Putamen (tissue), 1 donor: ENCODE measurements at regions not wholly inside any gene's neighbourhood (a gene's known extent, or its start where the extent isn't known, plus 50 kb on each side); places are given as distances from the start of the nearest gene placed in this dataset.
"Not testable (repeated sequence)": the region's sequence is repeated elsewhere in the genome, so short reads cannot be mapped to it uniquely, and the experiment has no call there.

ENCODE experiments used
- DNase-seq: peaks from one replicate; pipeline ENCODE4 v3.0.0-alpha.2; 2016; ENCODE audit warnings: low spot score

GRCh38 chr9:95784318-95784717 is 91.2 kb upstream of the ERCC6L2 start:
- DNase-seq, result no peak

DNA sequence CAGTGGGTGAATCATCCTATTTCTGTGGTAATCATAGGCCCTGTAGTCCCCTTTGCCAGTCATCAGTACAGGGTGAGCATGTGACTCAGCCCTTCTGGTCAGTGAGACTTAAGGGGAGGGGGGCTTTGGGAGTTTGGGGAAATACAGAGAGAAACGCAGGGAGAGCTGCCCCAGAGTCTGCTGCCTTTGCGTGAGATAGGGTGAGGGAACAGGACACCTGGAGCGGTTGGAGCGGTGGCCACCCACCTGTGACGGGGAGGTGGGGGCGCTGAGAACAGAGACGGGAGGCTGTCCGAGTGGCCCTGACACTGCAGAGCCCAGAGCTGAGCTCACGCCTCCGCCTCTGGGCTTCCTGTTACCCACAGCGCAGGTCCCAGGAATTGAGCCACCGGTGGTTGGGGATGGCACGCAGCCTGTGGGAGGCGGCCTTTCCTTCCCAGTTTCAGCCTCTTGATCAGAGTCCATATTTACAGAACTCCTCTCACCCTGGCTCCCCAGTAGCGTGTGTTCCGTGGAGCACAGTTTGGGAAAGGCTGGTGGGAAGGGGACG is 92.0 kb upstream of the ERCC6L2 start:
- DNase-seq, result no peak

GRCh38 chr9:95780751-95781150 is 94.7 kb upstream of the ERCC6L2 start:
- no peak for DNase-seq

DNA sequence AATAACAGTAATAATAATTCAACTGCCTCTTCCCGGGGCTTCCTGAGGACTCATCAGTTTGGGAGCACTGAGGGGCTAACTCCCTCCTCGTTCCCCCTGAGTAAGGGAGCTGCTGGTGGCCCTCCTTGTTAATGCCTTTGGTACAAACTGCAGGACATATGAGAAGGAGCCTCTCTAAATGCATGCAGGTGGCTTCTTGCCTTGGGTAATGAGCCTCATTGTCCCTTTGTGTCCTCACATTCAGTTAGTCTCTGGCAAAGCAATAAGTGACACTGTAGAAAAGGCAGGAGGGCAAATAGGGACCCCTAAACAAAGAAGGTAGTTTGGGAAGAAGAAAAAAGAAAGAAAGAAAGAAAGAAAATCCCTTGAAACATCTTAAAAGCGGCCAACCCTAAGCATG is 95.4 kb upstream of the ERCC6L2 start:
- no peak for DNase-seq

DNA sequence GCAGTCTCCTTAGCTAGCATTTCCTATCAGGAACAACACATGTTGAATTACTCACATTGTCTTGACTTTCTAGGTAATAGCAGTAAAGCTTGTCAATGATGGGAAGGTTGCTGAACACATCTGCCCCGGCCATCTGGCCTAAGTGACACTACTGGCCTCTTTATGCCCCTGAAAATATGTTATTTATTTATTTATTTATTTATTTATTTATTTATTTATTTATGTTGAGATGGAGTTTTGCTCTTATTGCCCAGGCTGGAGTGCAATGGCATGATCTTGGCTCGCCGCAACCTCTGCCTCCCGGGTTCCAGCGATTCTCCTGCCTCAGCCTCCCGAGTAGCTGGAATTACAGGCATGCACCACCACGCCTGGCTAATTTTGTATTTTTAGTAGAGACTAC is 95.9 kb upstream of the ERCC6L2 start:
- not testable (repeated sequence) for DNase-seq

DNA sequence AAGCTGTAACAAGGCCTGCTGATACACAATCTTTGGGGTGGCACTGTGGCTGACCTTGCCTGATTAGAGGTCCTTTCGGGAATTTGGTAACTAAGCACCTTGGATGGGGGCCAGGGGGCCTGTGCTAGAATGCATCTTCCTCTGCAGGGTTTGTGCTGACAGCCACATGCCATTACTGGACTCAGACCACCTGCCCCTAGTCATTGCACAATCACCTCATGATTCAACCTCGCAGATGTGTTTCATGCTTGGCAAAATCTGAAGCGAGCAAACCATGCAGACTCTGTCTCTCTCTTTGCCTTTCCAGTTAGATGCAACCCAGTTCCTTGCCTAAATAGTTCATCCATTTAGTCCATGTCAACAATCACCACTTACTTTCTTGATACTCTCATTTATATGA is 96.5 kb upstream of the ERCC6L2 start:
- DNase-seq, result no peak

- no peak for DNase-seq
Observed at GRCh38 chr9:95777136-95777535, 98.4 kb upstream of the ERCC6L2 start.

DNA sequence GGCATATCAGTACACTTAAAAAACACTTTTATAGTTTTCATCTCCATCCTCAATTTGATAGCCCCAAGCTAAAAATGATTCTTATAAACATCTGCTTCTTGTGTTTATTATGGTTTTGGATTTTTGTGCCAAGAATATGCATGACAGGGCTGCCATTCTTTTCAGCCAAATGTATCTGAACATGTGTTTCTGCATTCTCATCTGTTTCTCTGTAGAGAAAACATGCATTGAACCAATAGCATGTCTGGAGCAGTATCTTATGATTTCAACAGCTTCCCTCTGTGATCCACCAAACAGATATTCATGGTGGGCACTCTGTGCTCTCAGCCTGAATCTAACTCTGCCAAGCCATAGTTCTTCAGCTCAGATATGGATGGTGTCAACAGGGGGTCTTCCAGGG is 99.3 kb upstream of the ERCC6L2 start:
- no peak for DNase-seq

GRCh38 chr9:95775191-95775590 is 100.3 kb upstream of the ERCC6L2 start:
- DNase-seq, result no peak

- DNase-seq, result no peak
Observed at GRCh38 chr9:95773053-95773418, 102.5 kb upstream of the ERCC6L2 start.

GRCh38 chr9:95772320-95773052 is 103.0 kb upstream of the ERCC6L2 start:
- no peak for DNase-seq

- DNase-seq, result no peak
Observed at GRCh38 chr9:95771556-95772246, 103.8 kb upstream of the ERCC6L2 start.

GRCh38 chr9:95770653-95771131 is 104.8 kb upstream of the ERCC6L2 start:
- DNase-seq, result no peak

DNA sequence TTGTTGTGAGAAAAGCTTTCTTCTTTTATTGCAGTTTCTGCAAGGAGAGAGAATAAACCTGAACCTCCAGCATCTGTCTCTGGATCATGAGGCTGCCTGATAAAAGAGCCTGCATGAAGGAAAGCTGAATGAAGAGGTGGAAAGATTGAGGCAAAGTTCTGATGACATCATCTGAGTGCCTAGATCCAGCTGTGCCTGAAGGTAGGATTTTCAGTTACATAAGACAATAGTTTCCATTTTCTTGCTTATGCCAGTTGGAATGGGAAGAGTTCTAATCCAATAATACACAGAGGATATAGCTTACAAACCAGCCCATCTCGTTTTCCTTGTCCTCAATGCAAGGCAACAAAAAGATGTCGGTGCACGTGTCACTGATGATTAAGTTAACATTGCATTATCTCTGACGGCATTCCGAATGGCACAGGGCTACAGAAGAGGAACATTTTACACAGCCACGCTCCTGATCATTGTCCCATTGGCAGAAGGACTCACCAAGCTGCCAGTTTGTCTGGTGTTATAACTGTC is 105.5 kb upstream of the ERCC6L2 start:
- DNase-seq, result no peak

DNA sequence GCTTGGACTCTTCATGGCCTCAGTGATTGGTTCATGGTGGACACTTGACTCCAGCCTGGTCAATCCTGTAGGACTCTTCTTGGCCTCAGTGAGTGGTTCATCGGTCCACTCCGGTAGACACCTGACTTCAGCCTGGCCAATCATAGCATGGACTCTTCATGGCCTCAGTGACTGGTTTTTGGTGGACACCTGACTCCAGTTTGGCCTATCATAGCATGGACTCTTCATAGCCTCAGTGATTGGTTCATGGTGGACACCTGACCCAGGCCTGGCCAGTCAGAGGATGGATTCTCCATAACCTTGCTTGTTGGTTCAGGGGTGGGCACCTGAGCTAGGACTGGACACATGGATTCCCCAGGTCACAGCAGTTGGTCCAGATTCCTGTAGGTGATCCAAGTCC is 106.0 kb upstream of the ERCC6L2 start:
- no peak for DNase-seq

DNA sequence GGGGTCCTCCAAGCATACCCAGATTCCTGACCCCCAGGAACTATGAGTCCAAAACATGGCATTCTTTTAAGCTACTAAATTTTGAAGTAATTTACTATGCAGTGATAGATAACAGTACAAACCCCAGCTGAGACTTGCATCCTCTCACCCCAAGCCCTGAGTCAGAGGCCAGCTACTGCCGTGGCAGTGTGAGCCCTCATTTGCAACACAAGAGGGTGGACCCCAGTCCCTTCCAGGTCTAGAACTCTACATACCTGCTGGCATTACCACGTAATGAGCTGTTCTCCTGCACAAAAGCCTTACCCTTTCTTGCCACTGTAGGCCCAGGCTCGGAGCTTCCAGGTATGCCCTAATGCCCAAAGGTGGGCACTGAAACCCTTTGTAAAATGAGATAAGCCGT is 108.6 kb upstream of the ERCC6L2 start:
- DNase-seq, result no peak

- no peak for DNase-seq
Observed at GRCh38 chr9:95764533-95765319, 110.8 kb upstream of the ERCC6L2 start.

- no peak for DNase-seq
Observed at GRCh38 chr9:95763983-95764382, 111.5 kb upstream of the ERCC6L2 start.

DNA sequence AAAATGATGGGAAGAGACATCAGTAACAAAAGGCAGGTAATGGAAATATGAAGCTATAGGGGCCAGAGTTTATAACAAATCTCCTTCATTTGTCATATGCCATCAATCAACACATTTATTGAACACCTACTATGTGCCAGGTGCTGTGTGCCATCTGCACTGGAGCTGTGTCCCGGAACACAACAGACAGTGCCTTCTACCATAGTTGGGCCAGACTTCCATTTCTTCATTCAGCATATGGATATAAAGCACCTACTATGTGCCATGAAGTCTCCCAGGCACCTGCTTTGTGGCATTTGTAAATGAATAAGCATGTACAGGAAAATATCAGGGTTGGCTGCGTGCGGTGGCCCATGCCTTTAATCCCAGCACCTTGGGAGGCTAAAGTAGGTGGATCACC is 112.5 kb upstream of the ERCC6L2 start:
- DNase-seq, result no peak

GRCh38 chr9:95762322-95762721 is 113.2 kb upstream of the ERCC6L2 start:
- no peak for DNase-seq

GRCh38 chr9:95760791-95761190 is 114.7 kb upstream of the ERCC6L2 start:
- DNase-seq, result no peak

DNA sequence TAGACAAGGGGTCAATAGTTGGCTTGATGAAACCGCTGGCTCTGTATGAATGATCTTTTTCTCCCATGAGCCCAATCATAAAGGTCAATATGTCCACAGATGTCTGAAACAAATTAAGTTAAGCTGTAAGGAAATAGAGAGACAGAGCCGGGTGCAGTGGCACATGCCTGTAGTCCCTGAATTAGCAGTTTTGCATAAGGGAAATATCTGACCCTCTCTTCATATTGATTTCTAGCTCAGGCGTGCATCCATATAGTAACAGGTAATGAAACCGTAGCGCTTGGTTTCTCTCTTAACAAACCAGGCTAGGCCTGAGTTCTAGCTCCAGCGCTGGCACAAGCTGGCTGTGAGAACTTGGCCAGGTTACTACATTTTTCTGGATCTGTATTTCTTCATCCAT is 118.1 kb upstream of the ERCC6L2 start:
- no peak for DNase-seq
